OCI-LY1 (cell line): ENCODE measurements at regions not wholly inside any gene's neighbourhood (a gene's known extent, or its start where the extent isn't known, plus 50 kb on each side); places are given as distances from the start of the nearest gene placed in this dataset.

Source experiments
- H2AFZ ChIP-seq: fragments of 200-600 bp; sonication (generic), shearing (Covaris generic); 2 replicates; pipeline ENCODE4 v1.6.0; 2014; ENCODE audit warnings: antibody characterized with exemption, mild to moderate bottlenecking, low read length
- H3F3A ChIP-seq: fragments of 200-600 bp; sonication (generic), shearing (Covaris generic); 2 replicates; pipeline ENCODE4 v1.6.0; 2014; ENCODE audit warnings: mild to moderate bottlenecking, antibody characterized with exemption, low read length, moderate library complexity; ENCODE audit not compliant: insufficient read depth
- H3K27ac ChIP-seq: fragments of 200-600 bp; sonication (generic); 2 replicates; pipeline ENCODE4 v1.5.1; 2014; ENCODE audit warnings: low read length, mixed run types, mild to moderate bottlenecking, low read depth; ENCODE audit not compliant: poor library complexity, severe bottlenecking
- H3K27me3 ChIP-seq: fragments of 200-600 bp; sonication (generic); 2 replicates; pipeline ENCODE4 v1.6.0; 2014; ENCODE audit warnings: antibody characterized with exemption, mild to moderate bottlenecking, low read length, moderate library complexity; ENCODE audit not compliant: insufficient read depth
- H3K36me3 ChIP-seq: fragments of 200-600 bp; sonication (generic); 2 replicates; pipeline ENCODE4 v1.6.1; 2014; ENCODE audit warnings: mild to moderate bottlenecking, antibody characterized with exemption, low read length, moderate library complexity, mixed read lengths; ENCODE audit not compliant: insufficient read depth
- H3K4me1 ChIP-seq: fragments of 200-600 bp; sonication (generic); 2 replicates; pipeline ENCODE4 v1.5.1; 2014; ENCODE audit warnings: mild to moderate bottlenecking, low read length, moderate library complexity; ENCODE audit not compliant: insufficient read depth, severe bottlenecking
- H3K4me2 ChIP-seq: fragments of 200-600 bp; sonication (generic), shearing (Covaris generic); 2 replicates; pipeline ENCODE4 v1.6.1; 2014; ENCODE audit warnings: low read length
- H3K4me3 ChIP-seq: fragments of 200-600 bp; sonication (generic); 2 replicates; pipeline ENCODE4 v1.5.1; 2014; ENCODE audit warnings: low read length, low read depth, mild to moderate bottlenecking, mixed read lengths; ENCODE audit not compliant: poor library complexity, severe bottlenecking
- H3K79me2 ChIP-seq: fragments of 200-600 bp; shearing (Covaris generic); 2 replicates; pipeline ENCODE4 v1.6.1; 2016; ENCODE audit warnings: mixed run types, low read length, mixed read lengths; ENCODE audit not compliant: insufficient read depth
- H3K9ac ChIP-seq: fragments of 200-600 bp; sonication (generic), shearing (Covaris generic); 2 replicates; pipeline ENCODE4 v1.6.1; 2014; ENCODE audit warnings: mild to moderate bottlenecking, low read length, mixed read lengths
- H3K9me2 ChIP-seq: fragments of 200-600 bp; sonication (generic), shearing (Covaris generic); 2 replicates; pipeline ENCODE4 v1.6.1; 2014; ENCODE audit warnings: low read depth, mild to moderate bottlenecking, low read length, mixed read lengths
- H3K9me3 ChIP-seq: fragments of 200-600 bp; shearing (Covaris generic); 2 replicates; pipeline ENCODE4 v1.6.1; 2014; ENCODE audit warnings: low read length, mixed read lengths
- H4K20me1 ChIP-seq: fragments of 200-600 bp; sonication (generic), shearing (Covaris generic); 2 replicates; pipeline ENCODE4 v1.6.0; 2016; ENCODE audit warnings: mild to moderate bottlenecking, low read length; ENCODE audit not compliant: insufficient read depth
- CTCF ChIP-seq: fragments of 200-600 bp; sonication (generic), shearing (Covaris generic); IDR thresholded peaks from 2 replicates; pipeline ENCODE4 v1.5.1; 2017; ENCODE audit warnings: mild to moderate bottlenecking, antibody characterized with exemption, low read length, moderate library complexity, mixed read lengths
- EZH2 ChIP-seq: fragments of 200-600 bp; sonication (generic), shearing (Covaris generic); IDR thresholded peaks from 2 replicates; pipeline ENCODE4 v1.8.0; 2017; ENCODE audit warnings: borderline replicate concordance, mixed run types, mild to moderate bottlenecking, antibody characterized with exemption, low read length, moderate library complexity, mixed read lengths

GRCh38 chr2:103734911-103735310 lies 973.1 kb downstream of the TMEM182 start:
- no peaks in the 10 kb centered on the region for H3K9me3 ChIP-seq
- H3K4me1 ChIP-seq: no peaks in the 10 kb centered on the region
- no peaks in the 10 kb centered on the region for H3K9me2 ChIP-seq
- TF ChIP-seq CTCF: no peak
- no peak for TF ChIP-seq EZH2
- H3K9ac ChIP-seq: no peak overlapping the region
- H3K27ac ChIP-seq: no peak overlapping the region
- H3F3A ChIP-seq: no peaks in the 10 kb centered on the region
- H3K4me3 ChIP-seq: no peak overlapping the region
- H4K20me1 ChIP-seq: no peaks in the 10 kb centered on the region
- H2AFZ ChIP-seq: no peak overlapping the region
- no peak overlapping the region for H3K4me2 ChIP-seq
- no peaks in the 10 kb centered on the region for H3K79me2 ChIP-seq
- no peaks in the 10 kb centered on the region for H3K27me3 ChIP-seq
- no peaks in the 10 kb centered on the region for H3K36me3 ChIP-seq

GRCh38 chr2:103738108-103738507 lies 976.3 kb downstream of the TMEM182 start:
- H3K36me3 ChIP-seq: no peaks in the 10 kb centered on the region
- H3K27me3 ChIP-seq: no peaks in the 10 kb centered on the region
- TF ChIP-seq CTCF: no peak
- TF ChIP-seq EZH2: no peak
- H4K20me1 ChIP-seq: no peaks in the 10 kb centered on the region
- H3K79me2 ChIP-seq: no peaks in the 10 kb centered on the region
- no peaks in the 10 kb centered on the region for H3K4me1 ChIP-seq
- no peak overlapping the region for H3K27ac ChIP-seq
- H3K9ac ChIP-seq: no peak overlapping the region
- no peak overlapping the region for H2AFZ ChIP-seq
- no peaks in the 10 kb centered on the region for H3K9me3 ChIP-seq
- H3F3A ChIP-seq: no peaks in the 10 kb centered on the region
- H3K4me3 ChIP-seq: no peak overlapping the region
- H3K4me2 ChIP-seq: no peak overlapping the region
- H3K9me2 ChIP-seq: no peaks in the 10 kb centered on the region

- Histone ChIP-seq H2AFZ (no peak overlapping the region), H3F3A (no peaks in the 10 kb centered on the region), H3K79me2 (no peaks in the 10 kb centered on the region), H3K9me3 (no peaks in the 10 kb centered on the region), H3K36me3 (no peaks in the 10 kb centered on the region), H3K9ac (no peak overlapping the region), H3K27me3 (no peaks in the 10 kb centered on the region), H4K20me1 (no peaks in the 10 kb centered on the region), H3K4me3 (no peak overlapping the region), H3K27ac (no peak overlapping the region), H3K4me2 (no peak overlapping the region), H3K4me1 (no peaks in the 10 kb centered on the region), H3K9me2 (no peaks in the 10 kb centered on the region)
- TF ChIP-seq CTCF (no peak), EZH2 (no peak)
Observed at GRCh38 chr2:103738606-103739005, 976.8 kb downstream of the TMEM182 start.
